IMR-90 (cell line): ENCODE measurements at regions not wholly inside any gene's neighbourhood (a gene's known extent, or its start where the extent isn't known, plus 50 kb on each side); places are given as distances from the start of the nearest gene placed in this dataset.

Experiments
- BHLHE40 ChIP-seq: fragments of 150-350 bp; IDR thresholded peaks from 2 replicates; pipeline ENCODE4 v1.6.1; 2016; ENCODE audit warnings: mild to moderate bottlenecking, low read depth, low read length
- CEBPB ChIP-seq: IDR thresholded peaks from 2 replicates; pipeline ENCODE4 v1.6.1; 2012; ENCODE audit warnings: low read depth, low read length, improper control_type of control experiment
- FOS ChIP-seq: fragments of 150-350 bp; IDR thresholded peaks from 2 replicates; pipeline ENCODE4 v1.6.1; 2016; ENCODE audit warnings: low read depth, low read length
- MAFK ChIP-seq: IDR thresholded peaks from 2 replicates; pipeline ENCODE4 v1.6.1; 2012; ENCODE audit warnings: low read depth, low read length, improper control_type of control experiment
- POLR2A ChIP-seq: IDR thresholded peaks from 2 replicates; pipeline ENCODE4 v1.6.1; 2012; ENCODE audit warnings: mild to moderate bottlenecking, low read depth, low read length
- RAD21 ChIP-seq: IDR thresholded peaks from 2 replicates; pipeline ENCODE4 v1.6.1; 2012; ENCODE audit warnings: low read length, improper control_type of control experiment
- RCOR1 ChIP-seq: IDR thresholded peaks from 2 replicates; pipeline ENCODE4 v1.6.1; 2012; ENCODE audit warnings: mild to moderate bottlenecking, low read length, improper control_type of control experiment; ENCODE audit not compliant: insufficient replicate concordance
- RFX5 ChIP-seq: IDR thresholded peaks from 2 replicates; pipeline ENCODE4 v1.8.0; 2012; ENCODE audit warnings: low read depth, mild to moderate bottlenecking, low read length, moderate library complexity
- SMC3 ChIP-seq: fragments of 150-350 bp; IDR thresholded peaks from 2 replicates; pipeline ENCODE4 v1.6.1; 2016; ENCODE audit warnings: low read depth, mild to moderate bottlenecking, antibody characterized with exemption, low read length, moderate library complexity
- TF ChIP-seq, protein P1 (sequence below): conservative IDR thresholded peaks from 2 replicates; pipeline ENCODE4 v1.5.1; 2012; ENCODE audit warnings: mild to moderate bottlenecking, low read depth, low read length, improper control_type of control experiment

- TF ChIP-seq CEBPB, result no peak
- TF ChIP-seq, protein P1, sequence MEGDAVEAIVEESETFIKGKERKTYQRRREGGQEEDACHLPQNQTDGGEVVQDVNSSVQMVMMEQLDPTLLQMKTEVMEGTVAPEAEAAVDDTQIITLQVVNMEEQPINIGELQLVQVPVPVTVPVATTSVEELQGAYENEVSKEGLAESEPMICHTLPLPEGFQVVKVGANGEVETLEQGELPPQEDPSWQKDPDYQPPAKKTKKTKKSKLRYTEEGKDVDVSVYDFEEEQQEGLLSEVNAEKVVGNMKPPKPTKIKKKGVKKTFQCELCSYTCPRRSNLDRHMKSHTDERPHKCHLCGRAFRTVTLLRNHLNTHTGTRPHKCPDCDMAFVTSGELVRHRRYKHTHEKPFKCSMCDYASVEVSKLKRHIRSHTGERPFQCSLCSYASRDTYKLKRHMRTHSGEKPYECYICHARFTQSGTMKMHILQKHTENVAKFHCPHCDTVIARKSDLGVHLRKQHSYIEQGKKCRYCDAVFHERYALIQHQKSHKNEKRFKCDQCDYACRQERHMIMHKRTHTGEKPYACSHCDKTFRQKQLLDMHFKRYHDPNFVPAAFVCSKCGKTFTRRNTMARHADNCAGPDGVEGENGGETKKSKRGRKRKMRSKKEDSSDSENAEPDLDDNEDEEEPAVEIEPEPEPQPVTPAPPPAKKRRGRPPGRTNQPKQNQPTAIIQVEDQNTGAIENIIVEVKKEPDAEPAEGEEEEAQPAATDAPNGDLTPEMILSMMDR, result no peak
- no peak for TF ChIP-seq POLR2A
- no peak for TF ChIP-seq RCOR1
- TF ChIP-seq FOS, result no peak
- no peak for TF ChIP-seq MAFK
- TF ChIP-seq RAD21, result no peak
- TF ChIP-seq BHLHE40, result no peak
- no peak for TF ChIP-seq RFX5
- TF ChIP-seq SMC3, result no peak
These were observed 301.0 kb downstream of the GADD45G start for GRCh38 chr9:89905606-89906338.
